HG03064 (cell line): ENCODE measurements at regions not wholly inside any gene's neighbourhood (a gene's known extent, or its start where the extent isn't known, plus 50 kb on each side); places are given as distances from the start of the nearest gene placed in this dataset.

Experiments
- ATAC-seq: cut with Tn5 transposase; IDR thresholded peaks from one replicate; pipeline ENCODE4 v1.9.1; 2021; ENCODE audit warnings: low read depth; ENCODE audit not compliant: unreplicated experiment

- ATAC-seq, result no peak
These were observed 543.9 kb upstream of the JARID2 start for GRCh38 chr6:14701946-14702345.

- no peak for ATAC-seq
These were observed 543.2 kb upstream of the JARID2 start for GRCh38 chr6:14702678-14703077.

GRCh38 chr6:14703586-14703985 is 542.3 kb upstream of the JARID2 start:
- no peak for ATAC-seq

GRCh38 chr6:14704383-14705271 is 541.2 kb upstream of the JARID2 start:
- ATAC-seq, result no peak

- no peak for ATAC-seq
These were observed 540.0 kb upstream of the JARID2 start for GRCh38 chr6:14705841-14706377.

- no peak for ATAC-seq
These were observed 539.4 kb upstream of the JARID2 start for GRCh38 chr6:14706378-14706929.

GRCh38 chr6:14707276-14707675 is 538.6 kb upstream of the JARID2 start:
- no peak for ATAC-seq

- ATAC-seq, result no peak
These were observed 537.9 kb upstream of the JARID2 start for GRCh38 chr6:14707971-14708465.

- ATAC-seq, result no peak
These were observed 536.7 kb upstream of the JARID2 start for GRCh38 chr6:14709066-14709670.

- ATAC-seq, result no peak
These were observed 536.0 kb upstream of the JARID2 start for GRCh38 chr6:14709900-14710299.

GRCh38 chr6:14710421-14710820 is 535.4 kb upstream of the JARID2 start:
- ATAC-seq, result no peak

GRCh38 chr6:14711056-14711703 is 534.7 kb upstream of the JARID2 start:
- ATAC-seq, result no peak

- no peak for ATAC-seq
These were observed 534.0 kb upstream of the JARID2 start for GRCh38 chr6:14711704-14712379.

GRCh38 chr6:14713008-14713960 is 532.6 kb upstream of the JARID2 start:
- no peak for ATAC-seq

- ATAC-seq, result no peak
These were observed 531.8 kb upstream of the JARID2 start for GRCh38 chr6:14713966-14714631.

GRCh38 chr6:14715076-14715475 is 530.8 kb upstream of the JARID2 start:
- no peak for ATAC-seq

- no peak for ATAC-seq
These were observed 529.2 kb upstream of the JARID2 start for GRCh38 chr6:14716499-14717146.

- ATAC-seq, result no peak
These were observed 528.6 kb upstream of the JARID2 start for GRCh38 chr6:14717307-14717706.
